Psoas muscle (tissue), 7 donors: ENCODE measurements at regions not wholly inside any gene's neighbourhood (a gene's known extent, or its start where the extent isn't known, plus 50 kb on each side); places are given as distances from the start of the nearest gene placed in this dataset.

ENCODE experiments used
- ATAC-seq, 4 donors: fragments of 200-7000 bp; cut with Tn5 transposase; one replicate each; pipeline ENCODE4 v1.9.1; 2020; ENCODE audit warnings: moderate library complexity in 3 of 4, mild to moderate bottlenecking in 2 of 4
- DNase-seq, 2 donors: peaks; one replicate each; pipeline ENCODE4 v3.0.0-alpha.2; 2020
- H3K27ac ChIP-seq: fragments of 200-600 bp; one replicate; pipeline ENCODE4 v1.8.0; 2022
- H3K27me3 ChIP-seq, 3 donors: fragments of 200-600 bp in 1 of 3; one replicate each; pipeline versions ENCODE4 v1.6.1 to v1.8.0; 2013 to 2022; ENCODE audit warnings: low read length in 2 of 3, mild to moderate bottlenecking in 2 of 3, moderate library complexity in 1 of 3; ENCODE audit not compliant: insufficient read depth in 3 of 3
- H3K36me3 ChIP-seq, 2 donors: fragments of 200-600 bp in 1 of 2; one replicate each; pipeline versions ENCODE4 v1.6.1 to v1.8.0; 2013 to 2022; ENCODE audit warnings: low read depth in 1 of 2, mild to moderate bottlenecking in 1 of 2, moderate library complexity in 1 of 2; ENCODE audit not compliant: insufficient read depth in 1 of 2
- H3K4me1 ChIP-seq: fragments of 200-600 bp; one replicate; pipeline ENCODE4 v1.8.0; 2022
- H3K4me3 ChIP-seq: fragments of 200-600 bp; one replicate; pipeline ENCODE4 v1.8.0; 2022; ENCODE audit warnings: mild to moderate bottlenecking
- H3K9me3 ChIP-seq: fragments of 200-600 bp; one replicate; pipeline ENCODE4 v1.8.0; 2022
- WGBS, 3 donors: extraction: QIAGEN DNeasy Blood & Tissue Kit; methylation state at CpG; one replicate each; pipeline versions ENCODE4 v1.1.6 to v1.1.7; 2013; 5-methylcytosine and 5-hydroxymethylcytosine counted together
- intact Hi-C, 2 donors: fragments of 100-400 bp; cut with DNase I; formaldehyde crosslinking; loops; one replicate each; pipeline versions ENCODE4 v1.11.0 to v1.14.2; 2022
- TF ChIP-seq, protein P1 (sequence below): fragments of 200-600 bp; IDR thresholded peaks from one replicate; pipeline ENCODE4 v1.8.0; 2022; ENCODE audit warnings: antibody characterized with exemption
- donor health status: healthy with polysubstance abuse.
- donor health status: DM: no; HTN: no; CAD: no; lungs with moderate emphysema.
- donor health status: Bipolar disorder and iron deficiency.
- donor health status: healthy.
- donor health status: DM: yes; HTN: yes; CAD: no.
- donor health status: DM: no; HTN: no; CAD: no.
- donor health status: DM: yes; HTN: yes; CAD: no.

DNA sequence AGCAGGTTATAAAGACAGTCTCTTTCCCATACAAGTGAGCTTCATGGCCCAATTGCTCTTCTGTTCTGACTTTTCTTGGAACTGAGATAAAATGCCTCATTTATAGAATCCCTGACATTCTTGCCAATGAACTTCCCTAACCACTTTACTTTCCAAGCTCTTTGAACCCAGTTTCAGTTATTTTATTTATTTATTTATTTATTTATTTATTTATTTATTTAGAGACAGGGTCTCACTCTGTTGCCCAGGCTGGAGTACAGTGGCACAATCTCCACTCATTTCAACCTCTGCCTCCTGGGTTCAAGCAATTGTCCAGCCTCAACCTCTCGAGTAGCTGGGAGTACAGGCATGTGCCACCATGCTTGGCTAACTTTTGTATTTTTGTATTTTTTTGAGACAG is 138.5 kb upstream of the ZNF184 start:
- Histone ChIP-seq H3K4me3 (no peak overlapping the region), H3K36me3 (no peaks in the 10 kb centered on the region), H3K4me1 (no peaks in the 10 kb centered on the region), H3K9me3 (no peaks in the 10 kb centered on the region), H3K27ac (no peak overlapping the region), H3K27me3 (peaks cover 0 to 9% (median 1%) of the 10 kb centered on the region in 3 donors)
- TF ChIP-seq, protein P1, sequence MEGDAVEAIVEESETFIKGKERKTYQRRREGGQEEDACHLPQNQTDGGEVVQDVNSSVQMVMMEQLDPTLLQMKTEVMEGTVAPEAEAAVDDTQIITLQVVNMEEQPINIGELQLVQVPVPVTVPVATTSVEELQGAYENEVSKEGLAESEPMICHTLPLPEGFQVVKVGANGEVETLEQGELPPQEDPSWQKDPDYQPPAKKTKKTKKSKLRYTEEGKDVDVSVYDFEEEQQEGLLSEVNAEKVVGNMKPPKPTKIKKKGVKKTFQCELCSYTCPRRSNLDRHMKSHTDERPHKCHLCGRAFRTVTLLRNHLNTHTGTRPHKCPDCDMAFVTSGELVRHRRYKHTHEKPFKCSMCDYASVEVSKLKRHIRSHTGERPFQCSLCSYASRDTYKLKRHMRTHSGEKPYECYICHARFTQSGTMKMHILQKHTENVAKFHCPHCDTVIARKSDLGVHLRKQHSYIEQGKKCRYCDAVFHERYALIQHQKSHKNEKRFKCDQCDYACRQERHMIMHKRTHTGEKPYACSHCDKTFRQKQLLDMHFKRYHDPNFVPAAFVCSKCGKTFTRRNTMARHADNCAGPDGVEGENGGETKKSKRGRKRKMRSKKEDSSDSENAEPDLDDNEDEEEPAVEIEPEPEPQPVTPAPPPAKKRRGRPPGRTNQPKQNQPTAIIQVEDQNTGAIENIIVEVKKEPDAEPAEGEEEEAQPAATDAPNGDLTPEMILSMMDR, result no peak
- 63 to 83% (median 72%) methylated on average over 1 of the region's 1 CpG for WGBS, 3 donors
- ATAC-seq (no peak), DNase-seq (no peak)
- intact Hi-C loops, result no loop called here

DNA sequence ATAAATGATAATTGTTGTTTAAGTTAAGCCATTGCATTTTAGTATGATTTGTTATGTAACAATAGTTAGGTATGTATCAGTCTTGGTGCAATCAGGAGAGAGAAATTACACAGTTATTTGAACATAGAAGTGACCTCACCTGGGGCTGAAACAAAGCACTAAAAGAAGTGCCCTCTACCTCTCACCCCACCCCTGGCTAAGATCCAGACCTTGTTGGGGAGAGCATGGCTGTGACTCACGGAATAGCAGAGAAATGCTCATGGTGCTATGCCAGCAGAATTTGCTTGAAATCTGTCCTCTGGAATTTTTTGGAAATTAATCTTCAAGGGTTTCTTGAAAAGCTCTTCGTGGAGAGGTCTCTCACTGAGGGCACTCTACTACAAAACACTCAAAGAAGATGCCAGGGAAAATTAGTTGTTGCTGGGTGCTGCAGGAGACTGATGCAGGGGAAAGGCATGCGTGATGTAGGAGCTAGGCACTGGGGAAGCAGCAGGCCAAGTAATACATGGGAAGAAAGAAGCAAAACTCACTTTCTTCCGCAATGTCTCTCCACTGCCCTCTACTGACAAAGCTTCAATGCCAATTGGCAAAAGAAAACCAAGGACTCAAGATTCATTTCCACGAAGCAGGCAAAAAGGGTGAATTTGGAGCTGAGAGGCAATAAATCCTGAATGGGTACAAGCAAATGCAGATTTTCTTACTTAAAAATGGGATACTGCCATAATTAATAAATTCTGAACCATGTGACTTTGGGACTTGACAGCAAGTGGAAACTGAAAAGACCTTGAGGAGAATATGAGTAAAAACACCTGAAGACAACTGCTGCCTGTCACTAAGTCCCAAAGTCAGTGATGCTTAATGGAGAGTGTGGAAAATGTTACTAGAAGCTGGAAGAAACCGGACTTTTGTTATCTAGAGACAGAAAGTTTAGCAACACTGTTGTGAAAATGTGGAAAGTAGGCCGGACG is 136.3 kb upstream of the ZNF184 start:
- intact Hi-C loops, result no loop called here

DNA sequence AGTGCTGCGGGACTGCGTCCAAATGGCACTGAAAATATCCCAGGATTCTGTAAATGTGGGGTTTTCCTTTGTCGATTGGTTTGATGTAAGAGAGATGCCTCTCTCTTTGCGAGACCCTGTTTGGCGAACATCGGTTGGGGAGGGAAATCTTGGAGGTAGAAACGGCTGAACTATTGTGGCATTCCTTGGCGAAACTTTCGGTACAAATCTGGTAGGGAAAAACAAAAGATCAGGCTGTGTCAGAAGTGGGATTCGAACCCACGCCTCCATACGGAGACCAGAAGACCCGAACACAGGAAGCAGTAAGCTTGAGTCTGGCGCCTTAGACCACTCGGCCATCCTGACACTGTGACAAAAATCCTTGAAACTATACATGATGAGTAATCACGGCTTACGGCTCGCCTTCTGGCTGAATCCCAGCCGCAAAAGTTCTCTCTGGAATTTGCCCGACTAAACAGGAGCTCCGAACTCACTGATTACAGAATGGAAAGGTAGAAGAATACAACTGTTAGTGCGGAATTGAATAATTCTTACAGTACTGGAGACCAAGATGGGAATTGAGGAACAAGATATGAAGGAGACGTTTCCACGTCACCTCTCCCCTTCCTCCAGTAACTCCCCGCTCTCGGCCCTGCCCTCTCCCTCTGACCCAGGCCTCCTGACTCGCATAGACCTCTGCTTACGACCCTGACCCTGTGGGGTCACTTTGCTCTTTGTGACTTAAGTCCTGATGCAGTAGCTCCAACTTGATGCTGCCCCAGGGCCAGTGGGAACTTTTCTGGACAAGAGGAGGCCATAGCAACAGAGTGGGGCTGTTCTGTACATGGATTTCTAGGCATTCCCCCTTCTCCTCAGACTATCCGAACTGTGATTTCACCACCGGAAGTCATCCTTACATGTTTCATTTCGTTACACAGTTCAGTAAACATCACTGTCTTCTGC is 132.8 kb upstream of the ZNF184 start:
- ATAC-seq (no peak), DNase-seq (no peak)
- intact Hi-C loops, result no loop called here
- no peaks in the 10 kb centered on the region for H3K9me3 ChIP-seq
- peaks cover 4 to 51% (median 8%) of the 10 kb centered on the region in 3 donors for H3K27me3 ChIP-seq
- H3K4me1 ChIP-seq, result no peaks in the 10 kb centered on the region
- TF ChIP-seq, protein P1, result no peak
- no peak overlapping the region for H3K4me3 ChIP-seq
- no peak overlapping the region for H3K27ac ChIP-seq
- H3K36me3 ChIP-seq, result no peaks in the 10 kb centered on the region
- 7 to 12% (median 9%) methylated on average over 31 of the region's 31 CpGs for WGBS, 3 donors

More for the DNA sequence above, 136.3 kb upstream of the ZNF184 start:
- Histone ChIP-seq H3K27ac (no peak overlapping the region), H3K4me1 (no peaks in the 10 kb centered on the region), H3K36me3 (no peaks in the 10 kb centered on the region), H3K4me3 (no peak overlapping the region), H3K27me3 (peaks cover 0 to 23% (median 8%) of the 10 kb centered on the region in 3 donors), H3K9me3 (no peaks in the 10 kb centered on the region)
- TF ChIP-seq, protein P1, result peak; percentile 7
- DNase-seq (no peak), ATAC-seq (no peak)
- 43 to 48% (median 44%) methylated on average over 8 of the region's 8 CpGs for WGBS, 3 donors

DNA sequence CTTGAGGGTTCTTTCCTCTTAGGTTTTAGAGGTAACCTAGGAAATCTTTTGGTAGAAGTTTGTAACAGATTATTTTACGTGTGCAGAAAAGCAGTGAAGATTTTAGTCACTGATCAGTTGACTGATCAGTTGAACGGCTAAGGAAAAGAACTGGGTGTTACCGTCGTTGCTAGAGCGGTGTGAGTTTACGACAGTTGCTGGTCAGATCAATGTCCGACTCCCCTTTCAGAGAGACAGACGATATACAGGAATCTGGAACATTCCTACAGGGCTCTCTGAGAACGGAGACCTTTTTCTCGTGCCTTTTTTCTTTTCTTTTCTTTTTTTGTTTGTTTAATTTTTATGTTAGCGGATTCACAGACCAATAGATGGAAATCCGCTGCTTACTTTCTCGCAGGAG is 132.1 kb upstream of the ZNF184 start:
- no peaks in the 10 kb centered on the region for H3K36me3 ChIP-seq
- 4 to 5% (median 5%) methylated on average over 13 of the region's 13 CpGs for WGBS, 3 donors
- no peak overlapping the region for H3K4me3 ChIP-seq

More for the DNA sequence above, 132.1 kb upstream of the ZNF184 start:
- peaks cover 4 to 57% (median 8%) of the 10 kb centered on the region in 3 donors for H3K27me3 ChIP-seq
- no peak overlapping the region for H3K27ac ChIP-seq
- intact Hi-C loops, result no loop called here
- H3K4me1 ChIP-seq, result no peaks in the 10 kb centered on the region
- DNase-seq (no peak), ATAC-seq (no peak)
- TF ChIP-seq, protein P1, result no peak
- no peaks in the 10 kb centered on the region for H3K9me3 ChIP-seq
